RWPE2 (cell line): ENCODE measurements at regions not wholly inside any gene's neighbourhood (a gene's known extent, or its start where the extent isn't known, plus 50 kb on each side); places are given as distances from the start of the nearest gene placed in this dataset.

Experiments used
- ATAC-seq: fragments of 200-7000 bp; cut with Tn5 transposase; 3 replicates; pipeline ENCODE4 v1.9.1; 2021; ENCODE audit warnings: low read depth
- DNase-seq: peaks from one replicate; pipeline ENCODE4 v3.0.0-alpha.2; 2020; ENCODE audit warnings: low spot score
- H3K27ac ChIP-seq: fragments of 450-650 bp; 2 replicates; pipeline ENCODE4 v1.5.1; 2017; ENCODE audit warnings: mild to moderate bottlenecking; ENCODE audit not compliant: poor library complexity, severe bottlenecking
- H3K27me3 ChIP-seq: fragments of 250-450 bp; sonication (Bioruptor Pico); 2 replicates; pipeline ENCODE4 v1.5.1; 2021; ENCODE audit warnings: mild to moderate bottlenecking, moderate library complexity; ENCODE audit not compliant: insufficient read depth, poor library complexity, severe bottlenecking
- H3K36me3 ChIP-seq: fragments of 250-450 bp; sonication (Bioruptor Pico); 2 replicates; pipeline ENCODE4 v1.5.1; 2020; ENCODE audit warnings: low read depth, mild to moderate bottlenecking, moderate library complexity
- H3K4me1 ChIP-seq: fragments of 250-450 bp; sonication (Bioruptor Pico); 2 replicates; pipeline ENCODE4 v1.5.1; 2021; ENCODE audit warnings: mild to moderate bottlenecking, moderate library complexity; ENCODE audit not compliant: insufficient read depth, poor library complexity, severe bottlenecking
- H3K4me3 ChIP-seq: fragments of 250-450 bp; sonication (Bioruptor Pico); 2 replicates; pipeline ENCODE4 v1.5.1; 2021; ENCODE audit warnings: mild to moderate bottlenecking, moderate library complexity; ENCODE audit not compliant: severe bottlenecking
- H3K9me3 ChIP-seq: fragments of 250-450 bp; sonication (Bioruptor Pico); 2 replicates; pipeline ENCODE4 v1.5.1; 2021; ENCODE audit warnings: mild to moderate bottlenecking, moderate library complexity; ENCODE audit not compliant: severe bottlenecking
- CTCF ChIP-seq: fragments of 450-650 bp; IDR thresholded peaks from one replicate; pipeline ENCODE4 v1.5.1; 2017; ENCODE audit warnings: mild to moderate bottlenecking, moderate library complexity; ENCODE audit not compliant: poor library complexity, severe bottlenecking

DNA sequence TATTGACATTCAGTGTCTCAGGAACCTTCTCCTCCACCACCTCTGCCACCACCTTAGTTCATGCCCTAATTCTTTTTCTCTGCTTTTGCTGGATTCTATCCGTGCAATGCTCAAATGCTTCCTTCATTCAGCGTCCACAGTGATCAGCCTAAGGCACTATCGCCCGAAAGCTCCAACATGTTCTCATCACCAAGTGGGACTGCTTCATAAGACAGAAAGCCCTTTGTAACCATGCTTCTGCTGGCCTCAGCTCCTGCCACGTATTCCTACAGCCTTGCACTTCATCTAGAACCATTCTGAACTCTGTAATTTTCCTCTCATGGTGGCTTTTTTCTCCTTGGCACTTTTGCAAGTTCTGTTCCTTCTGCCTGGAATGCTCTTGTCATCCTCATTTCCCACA is 222.9 kb downstream of the HNMT start:
- Histone ChIP-seq H3K9me3 (no peaks in the 10 kb centered on the region), H3K4me1 (no peaks in the 10 kb centered on the region), H3K27ac (no peak overlapping the region), H3K36me3 (no peaks in the 10 kb centered on the region), H3K27me3 (no peaks in the 10 kb centered on the region), H3K4me3 (no peak overlapping the region)
- no peak for DNase-seq
- ATAC-seq, result no peak
- no peak for TF ChIP-seq CTCF

- Histone ChIP-seq H3K9me3 (no peaks in the 10 kb centered on the region), H3K4me1 (no peaks in the 10 kb centered on the region), H3K36me3 (no peaks in the 10 kb centered on the region), H3K27me3 (no peaks in the 10 kb centered on the region), H3K27ac (no peak overlapping the region), H3K4me3 (no peak overlapping the region)
- TF ChIP-seq CTCF, result no peak
- DNase-seq (no peak), ATAC-seq (no peak)
Observed at GRCh38 chr2:138190999-138191398, 226.7 kb downstream of the HNMT start.

DNA sequence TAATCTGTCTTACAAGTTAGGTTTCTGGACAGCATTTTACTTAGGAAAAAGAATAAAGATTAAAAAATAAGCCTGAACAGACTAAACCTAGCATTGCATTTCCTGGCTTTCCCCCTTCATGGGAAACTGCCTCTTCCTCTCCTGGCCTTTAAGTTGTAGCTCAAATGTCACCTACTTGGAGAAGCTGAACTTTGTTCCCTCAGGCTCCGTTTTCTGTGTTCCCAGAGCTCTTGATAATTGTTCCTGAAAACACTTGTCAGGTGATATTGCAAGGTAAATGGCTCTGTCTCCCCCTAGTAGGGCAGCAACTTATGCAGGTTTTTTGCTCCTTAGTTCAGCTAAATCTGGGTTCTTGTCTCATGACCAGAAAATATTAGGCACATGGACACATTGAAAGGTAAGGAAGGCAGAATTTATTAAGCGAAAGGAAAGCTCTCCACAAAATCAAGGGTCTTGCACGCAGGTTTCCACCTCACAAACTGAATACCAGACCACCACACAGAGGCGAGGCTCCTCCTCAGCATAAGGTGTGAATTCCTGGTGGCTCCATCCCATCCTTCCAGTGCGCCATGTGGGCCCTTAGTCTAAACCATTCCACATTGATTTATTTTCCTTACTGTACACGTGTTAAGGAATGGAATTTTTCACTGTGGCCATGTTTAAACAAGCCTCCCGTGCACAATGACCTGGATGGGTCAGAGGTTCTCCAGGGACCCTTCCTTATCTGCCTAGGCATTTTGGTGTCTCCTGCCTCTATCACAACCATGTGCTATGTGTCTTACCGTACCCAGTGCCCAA is 229.3 kb downstream of the HNMT start:
- DNase-seq, result no peak
- Histone ChIP-seq H3K36me3 (no peaks in the 10 kb centered on the region), H3K4me3 (no peak overlapping the region), H3K4me1 (no peaks in the 10 kb centered on the region), H3K27me3 (no peaks in the 10 kb centered on the region), H3K9me3 (no peaks in the 10 kb centered on the region), H3K27ac (no peak overlapping the region)
- no peak for ATAC-seq
- no peak for TF ChIP-seq CTCF

DNA sequence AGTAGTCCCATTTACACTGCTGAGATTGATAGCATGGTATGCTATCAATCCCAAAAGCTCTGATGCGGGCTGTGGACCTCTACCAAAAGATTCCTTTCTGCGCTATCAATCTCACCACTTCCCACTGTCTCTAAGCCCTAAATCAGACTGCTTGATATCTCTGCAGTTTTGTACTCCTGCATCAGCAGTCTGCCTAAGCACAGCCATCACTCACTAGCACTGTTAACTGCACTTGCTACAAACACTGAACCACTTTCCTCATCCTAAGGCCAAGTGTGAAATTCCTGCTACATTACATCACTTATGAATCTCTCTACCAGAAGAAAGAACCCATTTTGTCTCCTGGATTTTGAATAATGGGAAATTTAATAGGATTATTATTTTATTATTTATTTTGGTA is 237.0 kb downstream of the HNMT start:
- H3K27ac ChIP-seq, result no peak overlapping the region
- H3K9me3 ChIP-seq, result no peaks in the 10 kb centered on the region
- no peaks in the 10 kb centered on the region for H3K36me3 ChIP-seq
- ATAC-seq, result no peak
- H3K4me3 ChIP-seq, result no peak overlapping the region
- DNase-seq, result no peak
- no peak for TF ChIP-seq CTCF
- no peaks in the 10 kb centered on the region for H3K27me3 ChIP-seq
- H3K4me1 ChIP-seq, result peaks cover 6% of the 10 kb centered on the region

GRCh38 chr2:138202762-138203161 is 238.5 kb downstream of the HNMT start:
- no peak for TF ChIP-seq CTCF
- H3K27me3 ChIP-seq, result no peaks in the 10 kb centered on the region
- peak overlapping the region; percentile 30 for H3K27ac ChIP-seq
- H3K4me1 ChIP-seq, result peaks cover 6% of the 10 kb centered on the region
- H3K36me3 ChIP-seq, result no peaks in the 10 kb centered on the region
- ATAC-seq, result peak; percentile 50
- H3K4me3 ChIP-seq, result no peak overlapping the region
- no peaks in the 10 kb centered on the region for H3K9me3 ChIP-seq
- DNase-seq, result no peak
